ENCODE measurements at regions not wholly inside any gene's neighbourhood (a gene's known extent, or its start where the extent isn't known, plus 50 kb on each side); places are given as distances from the start of the nearest gene placed in this dataset.

DNA sequence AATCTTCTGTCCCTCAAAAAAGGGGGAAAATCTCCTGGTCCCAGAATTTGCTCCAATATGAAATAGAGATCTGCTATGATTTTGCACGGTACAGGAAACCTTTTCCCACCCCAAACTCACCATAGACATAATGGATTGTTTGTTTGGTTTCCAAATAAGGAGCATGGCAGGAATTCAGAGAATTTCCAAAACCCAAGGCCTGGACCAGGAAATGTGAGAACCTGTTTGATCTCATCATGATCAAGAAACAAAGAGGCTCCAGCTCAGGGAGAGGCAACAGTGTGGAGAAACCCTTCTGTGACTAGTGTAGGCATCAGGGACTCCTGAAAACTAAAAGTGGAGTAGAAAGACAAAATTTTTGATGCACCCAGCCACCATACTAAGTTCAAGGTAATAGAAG is 1548.1 kb upstream of the LRRTM3 start:
- TF ChIP-seq EZH2 (IDR thresholded peaks at IDR 0.05; ENCODE audit: borderline replicate concordance, low read depth, low read length, poor library complexity, severe bottlenecking) = no peak
- TF ChIP-seq, protein P1, sequence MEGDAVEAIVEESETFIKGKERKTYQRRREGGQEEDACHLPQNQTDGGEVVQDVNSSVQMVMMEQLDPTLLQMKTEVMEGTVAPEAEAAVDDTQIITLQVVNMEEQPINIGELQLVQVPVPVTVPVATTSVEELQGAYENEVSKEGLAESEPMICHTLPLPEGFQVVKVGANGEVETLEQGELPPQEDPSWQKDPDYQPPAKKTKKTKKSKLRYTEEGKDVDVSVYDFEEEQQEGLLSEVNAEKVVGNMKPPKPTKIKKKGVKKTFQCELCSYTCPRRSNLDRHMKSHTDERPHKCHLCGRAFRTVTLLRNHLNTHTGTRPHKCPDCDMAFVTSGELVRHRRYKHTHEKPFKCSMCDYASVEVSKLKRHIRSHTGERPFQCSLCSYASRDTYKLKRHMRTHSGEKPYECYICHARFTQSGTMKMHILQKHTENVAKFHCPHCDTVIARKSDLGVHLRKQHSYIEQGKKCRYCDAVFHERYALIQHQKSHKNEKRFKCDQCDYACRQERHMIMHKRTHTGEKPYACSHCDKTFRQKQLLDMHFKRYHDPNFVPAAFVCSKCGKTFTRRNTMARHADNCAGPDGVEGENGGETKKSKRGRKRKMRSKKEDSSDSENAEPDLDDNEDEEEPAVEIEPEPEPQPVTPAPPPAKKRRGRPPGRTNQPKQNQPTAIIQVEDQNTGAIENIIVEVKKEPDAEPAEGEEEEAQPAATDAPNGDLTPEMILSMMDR (conservative IDR thresholded peaks at IDR 0.05; ENCODE audit: low read depth, low read length) = no peak

Data from A673 (cell line).